ENCODE measurements at regions not wholly inside any gene's neighbourhood (a gene's known extent, or its start where the extent isn't known, plus 50 kb on each side); places are given as distances from the start of the nearest gene placed in this dataset.

DNA sequence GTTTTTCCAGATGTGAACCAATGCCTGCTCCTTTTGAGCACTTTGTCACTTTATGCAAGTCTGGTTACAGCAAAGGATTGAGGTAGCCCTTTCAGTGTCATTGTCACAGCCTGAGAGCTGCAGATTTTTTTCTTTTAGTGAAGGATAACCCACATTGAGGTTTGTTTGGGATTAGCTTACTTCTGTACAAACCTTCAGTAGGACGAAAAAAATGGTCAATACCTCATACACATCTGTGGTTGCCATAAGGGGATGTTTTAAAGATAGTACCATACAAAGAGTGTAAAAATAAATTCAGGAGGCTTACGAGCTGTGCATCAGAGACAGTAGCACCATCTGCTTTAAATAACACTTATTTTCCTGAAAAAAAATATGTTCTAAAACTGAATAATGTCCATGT lies 566.0 kb downstream of the AJAP1 start:
- H3K9ac ChIP-seq (ENCODE audit: low read depth in 1 of 2, low read length in 2 of 2) = no peak overlapping the region
- no peaks in the 10 kb centered on the region for H3K36me3 ChIP-seq (ENCODE audit: control insufficient read depth in 4 of 4, insufficient read depth in 3 of 4, low read depth in 1 of 4, low read length in 3 of 4)
- no peak for DNase-seq (ENCODE audit: low spot score)
- TF ChIP-seq FOXA1 (IDR thresholded peaks at IDR 0.05) (no peak), HNF4A (conservative IDR thresholded peaks at IDR 0.05) (no peak), JUND (IDR thresholded peaks at IDR 0.05) (no peak), SP1 (IDR thresholded peaks at IDR 0.05) (no peak), RXRA (IDR thresholded peaks at IDR 0.05) (no peak), HNF4G (IDR thresholded peaks at IDR 0.05) (no peak), FOXA2 (IDR thresholded peaks at IDR 0.05) (no peak), NR2F2 (IDR thresholded peaks at IDR 0.05) (no peak), GABPA (IDR thresholded peaks at IDR 0.05 in 1 of 2, conservative IDR thresholded peaks at IDR 0.05 in 1 of 2) (no peak), TAF1 (conservative IDR thresholded peaks at IDR 0.05) (no peak), EGR1 (IDR thresholded peaks at IDR 0.05; ENCODE audit: low read depth in 2 of 2) (no peak), YY1 (IDR thresholded peaks at IDR 0.05) (no peak), RAD21 (IDR thresholded peaks at IDR 0.05) (no peak)
- TF ChIP-seq, protein P1, sequence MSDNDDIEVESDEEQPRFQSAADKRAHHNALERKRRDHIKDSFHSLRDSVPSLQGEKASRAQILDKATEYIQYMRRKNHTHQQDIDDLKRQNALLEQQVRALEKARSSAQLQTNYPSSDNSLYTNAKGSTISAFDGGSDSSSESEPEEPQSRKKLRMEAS (IDR thresholded peaks at IDR 0.05) = no peak
- TF ChIP-seq, protein P2, sequence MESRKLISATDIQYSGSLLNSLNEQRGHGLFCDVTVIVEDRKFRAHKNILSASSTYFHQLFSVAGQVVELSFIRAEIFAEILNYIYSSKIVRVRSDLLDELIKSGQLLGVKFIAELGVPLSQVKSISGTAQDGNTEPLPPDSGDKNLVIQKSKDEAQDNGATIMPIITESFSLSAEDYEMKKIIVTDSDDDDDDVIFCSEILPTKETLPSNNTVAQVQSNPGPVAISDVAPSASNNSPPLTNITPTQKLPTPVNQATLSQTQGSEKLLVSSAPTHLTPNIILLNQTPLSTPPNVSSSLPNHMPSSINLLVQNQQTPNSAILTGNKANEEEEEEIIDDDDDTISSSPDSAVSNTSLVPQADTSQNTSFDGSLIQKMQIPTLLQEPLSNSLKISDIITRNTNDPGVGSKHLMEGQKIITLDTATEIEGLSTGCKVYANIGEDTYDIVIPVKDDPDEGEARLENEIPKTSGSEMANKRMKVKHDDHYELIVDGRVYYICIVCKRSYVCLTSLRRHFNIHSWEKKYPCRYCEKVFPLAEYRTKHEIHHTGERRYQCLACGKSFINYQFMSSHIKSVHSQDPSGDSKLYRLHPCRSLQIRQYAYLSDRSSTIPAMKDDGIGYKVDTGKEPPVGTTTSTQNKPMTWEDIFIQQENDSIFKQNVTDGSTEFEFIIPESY (IDR thresholded peaks at IDR 0.05) = no peak
- TF ChIP-seq, protein P3, sequence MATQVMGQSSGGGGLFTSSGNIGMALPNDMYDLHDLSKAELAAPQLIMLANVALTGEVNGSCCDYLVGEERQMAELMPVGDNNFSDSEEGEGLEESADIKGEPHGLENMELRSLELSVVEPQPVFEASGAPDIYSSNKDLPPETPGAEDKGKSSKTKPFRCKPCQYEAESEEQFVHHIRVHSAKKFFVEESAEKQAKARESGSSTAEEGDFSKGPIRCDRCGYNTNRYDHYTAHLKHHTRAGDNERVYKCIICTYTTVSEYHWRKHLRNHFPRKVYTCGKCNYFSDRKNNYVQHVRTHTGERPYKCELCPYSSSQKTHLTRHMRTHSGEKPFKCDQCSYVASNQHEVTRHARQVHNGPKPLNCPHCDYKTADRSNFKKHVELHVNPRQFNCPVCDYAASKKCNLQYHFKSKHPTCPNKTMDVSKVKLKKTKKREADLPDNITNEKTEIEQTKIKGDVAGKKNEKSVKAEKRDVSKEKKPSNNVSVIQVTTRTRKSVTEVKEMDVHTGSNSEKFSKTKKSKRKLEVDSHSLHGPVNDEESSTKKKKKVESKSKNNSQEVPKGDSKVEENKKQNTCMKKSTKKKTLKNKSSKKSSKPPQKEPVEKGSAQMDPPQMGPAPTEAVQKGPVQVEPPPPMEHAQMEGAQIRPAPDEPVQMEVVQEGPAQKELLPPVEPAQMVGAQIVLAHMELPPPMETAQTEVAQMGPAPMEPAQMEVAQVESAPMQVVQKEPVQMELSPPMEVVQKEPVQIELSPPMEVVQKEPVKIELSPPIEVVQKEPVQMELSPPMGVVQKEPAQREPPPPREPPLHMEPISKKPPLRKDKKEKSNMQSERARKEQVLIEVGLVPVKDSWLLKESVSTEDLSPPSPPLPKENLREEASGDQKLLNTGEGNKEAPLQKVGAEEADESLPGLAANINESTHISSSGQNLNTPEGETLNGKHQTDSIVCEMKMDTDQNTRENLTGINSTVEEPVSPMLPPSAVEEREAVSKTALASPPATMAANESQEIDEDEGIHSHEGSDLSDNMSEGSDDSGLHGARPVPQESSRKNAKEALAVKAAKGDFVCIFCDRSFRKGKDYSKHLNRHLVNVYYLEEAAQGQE (IDR thresholded peaks at IDR 0.05) = no peak
- TF ChIP-seq, protein P4, sequence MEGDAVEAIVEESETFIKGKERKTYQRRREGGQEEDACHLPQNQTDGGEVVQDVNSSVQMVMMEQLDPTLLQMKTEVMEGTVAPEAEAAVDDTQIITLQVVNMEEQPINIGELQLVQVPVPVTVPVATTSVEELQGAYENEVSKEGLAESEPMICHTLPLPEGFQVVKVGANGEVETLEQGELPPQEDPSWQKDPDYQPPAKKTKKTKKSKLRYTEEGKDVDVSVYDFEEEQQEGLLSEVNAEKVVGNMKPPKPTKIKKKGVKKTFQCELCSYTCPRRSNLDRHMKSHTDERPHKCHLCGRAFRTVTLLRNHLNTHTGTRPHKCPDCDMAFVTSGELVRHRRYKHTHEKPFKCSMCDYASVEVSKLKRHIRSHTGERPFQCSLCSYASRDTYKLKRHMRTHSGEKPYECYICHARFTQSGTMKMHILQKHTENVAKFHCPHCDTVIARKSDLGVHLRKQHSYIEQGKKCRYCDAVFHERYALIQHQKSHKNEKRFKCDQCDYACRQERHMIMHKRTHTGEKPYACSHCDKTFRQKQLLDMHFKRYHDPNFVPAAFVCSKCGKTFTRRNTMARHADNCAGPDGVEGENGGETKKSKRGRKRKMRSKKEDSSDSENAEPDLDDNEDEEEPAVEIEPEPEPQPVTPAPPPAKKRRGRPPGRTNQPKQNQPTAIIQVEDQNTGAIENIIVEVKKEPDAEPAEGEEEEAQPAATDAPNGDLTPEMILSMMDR (IDR thresholded peaks at IDR 0.05; ENCODE audit: low read depth, low read length, missing input control) = no peak
- TF ChIP-seq, protein P5, sequence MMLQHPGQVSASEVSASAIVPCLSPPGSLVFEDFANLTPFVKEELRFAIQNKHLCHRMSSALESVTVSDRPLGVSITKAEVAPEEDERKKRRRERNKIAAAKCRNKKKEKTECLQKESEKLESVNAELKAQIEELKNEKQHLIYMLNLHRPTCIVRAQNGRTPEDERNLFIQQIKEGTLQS (IDR thresholded peaks at IDR 0.05) = no peak
- H3K9me3 ChIP-seq (ENCODE audit: control insufficient read depth in 4 of 4, low read length in 3 of 4) = no peaks in the 10 kb centered on the region
- H3K27me3 ChIP-seq (ENCODE audit: control insufficient read depth in 4 of 4, insufficient read depth in 4 of 4, low read length in 3 of 4) = no peaks in the 10 kb centered on the region
- no peak overlapping the region for H3K4me3 ChIP-seq (ENCODE audit: low read depth in 1 of 3, low read length in 3 of 3)
- no peak overlapping the region for H3K27ac ChIP-seq (ENCODE audit: low read depth in 1 of 2, low read length in 2 of 2)
- H3K4me1 ChIP-seq (ENCODE audit: control insufficient read depth in 4 of 4, insufficient read depth in 4 of 4, low read length in 3 of 4) = no peaks in the 10 kb centered on the region
- 58% methylated on average over 2 of the region's 2 CpGs for WGBS
